ENCODE measurements at regions not wholly inside any gene's neighbourhood (a gene's known extent, or its start where the extent isn't known, plus 50 kb on each side); places are given as distances from the start of the nearest gene placed in this dataset.

DNA sequence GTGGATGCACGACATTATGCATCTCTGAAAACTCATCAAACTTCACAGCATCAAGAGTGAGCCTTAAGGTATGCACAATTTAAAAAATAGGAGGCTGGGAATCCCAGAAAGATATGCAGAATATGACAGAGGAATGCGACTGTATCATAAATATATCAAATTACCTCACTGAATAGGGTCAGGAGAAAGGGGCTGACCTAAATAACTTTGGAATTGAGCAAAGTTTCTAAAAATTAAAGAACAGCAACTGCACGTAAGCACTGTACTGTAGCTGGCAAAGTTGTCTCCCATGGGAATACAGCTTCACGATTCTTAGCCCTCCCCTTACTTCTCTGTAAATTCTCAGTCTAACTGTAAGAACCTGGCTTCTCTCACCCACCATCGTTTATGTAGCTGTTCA, 397.4 kb upstream of the ZFP42 start:
- no peak overlapping the region for H4K8ac ChIP-seq (ENCODE audit: extremely low read depth, insufficient read depth, low read length)
- TF ChIP-seq SRF (IDR thresholded peaks at IDR 0.05; ENCODE audit: low read depth, low read length) (no peak), RFX5 (IDR thresholded peaks at IDR 0.05; ENCODE audit: borderline replicate concordance, low read depth, low read length) (no peak)
- TF ChIP-seq, protein P1, sequence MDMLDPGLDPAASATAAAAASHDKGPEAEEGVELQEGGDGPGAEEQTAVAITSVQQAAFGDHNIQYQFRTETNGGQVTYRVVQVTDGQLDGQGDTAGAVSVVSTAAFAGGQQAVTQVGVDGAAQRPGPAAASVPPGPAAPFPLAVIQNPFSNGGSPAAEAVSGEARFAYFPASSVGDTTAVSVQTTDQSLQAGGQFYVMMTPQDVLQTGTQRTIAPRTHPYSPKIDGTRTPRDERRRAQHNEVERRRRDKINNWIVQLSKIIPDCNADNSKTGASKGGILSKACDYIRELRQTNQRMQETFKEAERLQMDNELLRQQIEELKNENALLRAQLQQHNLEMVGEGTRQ (IDR thresholded peaks at IDR 0.05; ENCODE audit: low read length): no peak
- H2BK5ac ChIP-seq (ENCODE audit: low read depth, low read length): no peak overlapping the region
- no peak overlapping the region for H4K91ac ChIP-seq (replicated peaks; ENCODE audit: insufficient read length, low read length)
- H3K23ac ChIP-seq (ENCODE audit: insufficient read length): no peak overlapping the region
- H2AFZ ChIP-seq (ENCODE audit: low read length): no peak overlapping the region
- H3K79me2 ChIP-seq (ENCODE audit: control insufficient read depth in 1 of 2, insufficient read depth in 2 of 2, low read length in 2 of 2): no peaks in the 10 kb centered on the region
- H2BK20ac ChIP-seq (ENCODE audit: low read length): no peak overlapping the region
- no peak overlapping the region for H3K4ac ChIP-seq (replicated peaks; ENCODE audit: insufficient read length, low read depth, low read length)
- H2BK15ac ChIP-seq (ENCODE audit: low read length): no peak overlapping the region
- no peaks in the 10 kb centered on the region for H3K27me3 ChIP-seq (replicated peaks in 1 of 4; ENCODE audit: control insufficient read depth in 3 of 4, extremely low read depth in 1 of 4, insufficient read depth in 3 of 4, low read length in 3 of 4)
- H2AK5ac ChIP-seq (ENCODE audit: low read depth, low read length): no peak overlapping the region
- H3K9me3 ChIP-seq (ENCODE audit: insufficient read depth in 2 of 2, low read depth in 1 of 2, low read length in 1 of 2): no peaks in the 10 kb centered on the region
- H3K36me3 ChIP-seq (ENCODE audit: control insufficient read depth in 2 of 4, insufficient read depth in 4 of 4, low read length in 3 of 4): no peaks in the 10 kb centered on the region
- ChIA-PET CTCF (ENCODE audit: partially characterized antibody) (interaction anchor here (0.7 kb wide), 1 partner anchor 76 kb away, joined by 3 read pairs; no protein-coding TSS in a partner anchor), POLR2A (ENCODE audit: partially characterized antibody) (no interaction called here)
- H3K23me2 ChIP-seq (ENCODE audit: low read depth, low read length): no peaks in the 10 kb centered on the region
- FAIRE-seq (no peak), DNase-seq (ENCODE audit: low read depth in 1 of 2, low spot score in 2 of 2) (no peak)
- H3K4me3 ChIP-seq (ENCODE audit: extremely low read depth in 1 of 4, insufficient read depth in 2 of 4, low read depth in 3 of 4, low read length in 4 of 4): no peak overlapping the region
- no peak overlapping the region for H3K4me2 ChIP-seq (ENCODE audit: insufficient read depth in 1 of 2, low read depth in 2 of 2, low read length in 2 of 2)
- no peak overlapping the region for H3K9ac ChIP-seq (replicated peaks in 1 of 4; ENCODE audit: extremely low read depth in 1 of 4, low read depth in 3 of 4, low read length in 3 of 4)
- H2BK120ac ChIP-seq (replicated peaks; ENCODE audit: low read depth, low read length): no peak overlapping the region
- no peaks in the 10 kb centered on the region for H3K79me1 ChIP-seq (ENCODE audit: low read depth, low read length)
- no peaks in the 10 kb centered on the region for H3K4me1 ChIP-seq (replicated peaks in 1 of 4; ENCODE audit: control insufficient read depth in 3 of 4, insufficient read depth in 4 of 4, low read length in 3 of 4)
- H4K5ac ChIP-seq (ENCODE audit: insufficient read length, low read depth, low read length): no peak overlapping the region
- no peaks in the 10 kb centered on the region for H4K20me1 ChIP-seq (replicated peaks in 1 of 2; ENCODE audit: control insufficient read depth in 1 of 2, insufficient read depth in 2 of 2, low read length in 2 of 2)
- no peak overlapping the region for H2BK12ac ChIP-seq (ENCODE audit: low read depth, low read length)
- H3K14ac ChIP-seq (ENCODE audit: insufficient read length): no peak overlapping the region
- 83% methylated on average over 5 of the region's 5 CpGs; no CpG with 5 or more reads in 1 of the 2 experiments for WGBS, 2 experiments (ENCODE audit: extremely low coverage in 1 of 2, insufficient coverage in 1 of 2, insufficient read length in 1 of 2, insufficient replicate concordance in 2 of 2, low coverage in 1 of 2, low lambda C conversion rate in 2 of 2, missing lambda C conversion rate in 1 of 2)
- H3K56ac ChIP-seq (replicated peaks; ENCODE audit: insufficient read length, low read depth, low read length): no peak overlapping the region
- no peak overlapping the region for H3K27ac ChIP-seq (ENCODE audit: low read depth, low read length)
- no peak overlapping the region for H3K18ac ChIP-seq (ENCODE audit: extremely low read depth, low read length)

All from H1 (cell line).